H9 (cell line): ENCODE measurements at regions not wholly inside any gene's neighbourhood (a gene's known extent, or its start where the extent isn't known, plus 50 kb on each side); places are given as distances from the start of the nearest gene placed in this dataset.

Source experiments
- DNase-seq: peaks from one replicate; pipeline ENCODE4 v3.0.0-alpha.2; 2017
- H2AFZ ChIP-seq: one replicate; pipeline ENCODE4 v1.6.1; 2013; ENCODE audit warnings: mild to moderate bottlenecking, low read length, control low read depth, moderate library complexity
- H2AK5ac ChIP-seq: 2 replicates; pipeline ENCODE4 v1.6.1; 2013; ENCODE audit warnings: low read length, control low read depth, mixed read lengths; ENCODE audit not compliant: insufficient read length
- H2BK120ac ChIP-seq: one replicate; pipeline ENCODE4 v1.6.1; 2013; ENCODE audit warnings: low read depth, mild to moderate bottlenecking, low read length, control low read depth, inconsistent platforms; ENCODE audit not compliant: poor library complexity, severe bottlenecking
- H2BK12ac ChIP-seq: 2 replicates; pipeline ENCODE4 v1.6.1; 2013; ENCODE audit warnings: low read length, control low read depth, mixed read lengths, low read depth; ENCODE audit not compliant: insufficient read length
- H2BK15ac ChIP-seq: 2 replicates; pipeline ENCODE4 v1.6.1; 2013; ENCODE audit warnings: low read depth, low read length, control low read depth
- H2BK20ac ChIP-seq: one replicate; pipeline ENCODE4 v1.6.1; 2013; ENCODE audit warnings: low read depth, mild to moderate bottlenecking, low read length, control low read depth, inconsistent platforms; ENCODE audit not compliant: poor library complexity, severe bottlenecking
- H2BK5ac ChIP-seq: 2 replicates; pipeline ENCODE4 v1.6.1; 2013; ENCODE audit warnings: low read length, control low read depth, mixed read lengths; ENCODE audit not compliant: insufficient read length
- H3K14ac ChIP-seq: 2 replicates; pipeline ENCODE4 v1.6.1; 2013; ENCODE audit warnings: low read length, control low read depth; ENCODE audit not compliant: insufficient read depth
- H3K18ac ChIP-seq: 2 replicates; pipeline ENCODE4 v1.6.1; 2013; ENCODE audit warnings: low read depth, mild to moderate bottlenecking, mixed read lengths, low read length, control low read depth; ENCODE audit not compliant: insufficient read length
- H3K23ac ChIP-seq: 2 replicates; pipeline ENCODE4 v1.6.1; 2013; ENCODE audit warnings: low read length, control low read depth, mixed read lengths, low read depth; ENCODE audit not compliant: insufficient read length
- H3K23me2 ChIP-seq: 2 replicates; pipeline ENCODE4 v1.6.1; 2013; ENCODE audit warnings: low read depth, mild to moderate bottlenecking, mixed read lengths, low read length, control low read depth; ENCODE audit not compliant: insufficient read length, poor library complexity, severe bottlenecking
- H3K27ac ChIP-seq: 2 replicates; pipeline ENCODE4 v1.5.1; 2013; ENCODE audit warnings: low read length, control low read depth, mixed read lengths, low read depth; ENCODE audit not compliant: insufficient read length
- H3K27me3 ChIP-seq: 2 replicates; pipeline ENCODE4 v1.6.1; 2013; ENCODE audit warnings: low read length, control low read depth, inconsistent platforms; ENCODE audit not compliant: insufficient read depth
- H3K4ac ChIP-seq: 2 replicates; pipeline ENCODE4 v1.6.1; 2013; ENCODE audit warnings: low read depth, mild to moderate bottlenecking, control low read depth, inconsistent platforms, low read length, moderate library complexity
- H3K4me1 ChIP-seq: 2 replicates; pipeline ENCODE4 v1.6.1; 2013; ENCODE audit warnings: low read length, control low read depth, inconsistent platforms; ENCODE audit not compliant: insufficient read depth
- H3K4me2 ChIP-seq: 2 replicates; pipeline ENCODE4 v1.6.1; 2013; ENCODE audit warnings: low read length, control low read depth, mixed read lengths; ENCODE audit not compliant: insufficient read length, insufficient read depth
- H3K56ac ChIP-seq: 2 replicates; pipeline ENCODE4 v1.6.1; 2013; ENCODE audit warnings: low read depth, mild to moderate bottlenecking, mixed read lengths, low read length, control low read depth; ENCODE audit not compliant: insufficient read length
- H3K79me1 ChIP-seq: 2 replicates; pipeline ENCODE4 v1.6.1; 2013; ENCODE audit warnings: low read depth, mild to moderate bottlenecking, moderate library complexity, low read length, control low read depth, inconsistent platforms; ENCODE audit not compliant: insufficient read depth, poor library complexity, severe bottlenecking
- H3K79me2 ChIP-seq: 2 replicates; pipeline ENCODE4 v1.6.1; 2013; ENCODE audit warnings: low read length, control low read depth, inconsistent platforms; ENCODE audit not compliant: insufficient read depth
- H3K9ac ChIP-seq: 2 replicates; pipeline ENCODE4 v1.6.1; 2013; ENCODE audit warnings: low read length, control low read depth, mixed read lengths; ENCODE audit not compliant: insufficient read length; ENCODE audit errors: extremely low read depth
- H3K9me3 ChIP-seq: one replicate; pipeline ENCODE4 v1.6.1; 2013; ENCODE audit warnings: low read depth, low read length, inconsistent platforms; ENCODE audit not compliant: control insufficient read depth
- H3T11ph ChIP-seq: one replicate; pipeline ENCODE4 v1.6.1; 2013; ENCODE audit warnings: mild to moderate bottlenecking, low read length, control low read depth, inconsistent platforms
- H4K20me1 ChIP-seq: one replicate; pipeline ENCODE4 v1.6.1; 2013; ENCODE audit not compliant: control insufficient read depth, insufficient read length, insufficient read depth
- H4K5ac ChIP-seq: 2 replicates; pipeline ENCODE4 v1.6.1; 2013; ENCODE audit warnings: low read depth, mild to moderate bottlenecking, mixed read lengths, low read length, control low read depth; ENCODE audit not compliant: insufficient read length
- H4K8ac ChIP-seq: replicated peaks from 2 replicates; pipeline ENCODE4 v1.6.1; 2013; ENCODE audit warnings: low read length, control low read depth, mixed read lengths, low read depth; ENCODE audit not compliant: insufficient read length
- H4K91ac ChIP-seq: 2 replicates; pipeline ENCODE4 v1.6.1; 2013; ENCODE audit warnings: low read depth, mild to moderate bottlenecking, moderate library complexity, mixed read lengths, low read length, control low read depth; ENCODE audit not compliant: insufficient read length
- H3K27ac Mint-ChIP-seq, 3 experiments: 2 replicates in 2 of 3; 3 replicates in 1 of 3; pipeline ENCODE4 v1.8.0; 2020 to 2021; ENCODE audit warnings: mixed read lengths in 3 of 3, mild to moderate bottlenecking in 1 of 3, moderate library complexity in 1 of 3
- H3K27me3 Mint-ChIP-seq: 2 replicates; pipeline ENCODE4 v1.8.0; 2021; ENCODE audit warnings: low read depth, mild to moderate bottlenecking, moderate library complexity, mixed read lengths
- H3K36me3 Mint-ChIP-seq, 3 experiments: 2 replicates in 2 of 3; 3 replicates in 1 of 3; pipeline ENCODE4 v1.8.0; 2020 to 2021; ENCODE audit warnings: low read depth in 3 of 3, mixed read lengths in 3 of 3; ENCODE audit not compliant: insufficient read depth in 1 of 3
- H3K4me1 Mint-ChIP-seq, 2 experiments: 2 replicates each; pipeline ENCODE4 v1.8.0; 2020; ENCODE audit warnings: mixed read lengths in 2 of 2
- H3K4me3 Mint-ChIP-seq, 2 experiments: 2 replicates in 1 of 2; 3 replicates in 1 of 2; pipeline ENCODE4 v1.8.0; 2020 to 2021; ENCODE audit warnings: mild to moderate bottlenecking in 2 of 2, mixed read lengths in 2 of 2, moderate library complexity in 1 of 2
- H3K9me3 Mint-ChIP-seq, 2 experiments: 2 replicates in 1 of 2; 3 replicates in 1 of 2; pipeline ENCODE4 v1.8.0; 2020; ENCODE audit warnings: mild to moderate bottlenecking in 2 of 2, mixed read lengths in 2 of 2, moderate library complexity in 1 of 2
- WGBS: extraction: QIAGEN DNeasy Blood & Tissue Kit; methylation state at CpG from one replicate; pipeline ENCODE4 v1.1.7; 2013; ENCODE audit warnings: missing lambda C conversion rate, low lambda C conversion rate, mixed read lengths; ENCODE audit not compliant: insufficient read length; ENCODE audit errors: extremely low coverage; 5-methylcytosine and 5-hydroxymethylcytosine counted together
- TF ChIP-seq, protein P1 (sequence below): fragments of 200-600 bp; sonication (generic); conservative IDR thresholded peaks from 3 replicates; pipeline ENCODE4 v1.8.0; 2021; ENCODE audit warnings: antibody characterized with exemption, mild to moderate bottlenecking

DNA sequence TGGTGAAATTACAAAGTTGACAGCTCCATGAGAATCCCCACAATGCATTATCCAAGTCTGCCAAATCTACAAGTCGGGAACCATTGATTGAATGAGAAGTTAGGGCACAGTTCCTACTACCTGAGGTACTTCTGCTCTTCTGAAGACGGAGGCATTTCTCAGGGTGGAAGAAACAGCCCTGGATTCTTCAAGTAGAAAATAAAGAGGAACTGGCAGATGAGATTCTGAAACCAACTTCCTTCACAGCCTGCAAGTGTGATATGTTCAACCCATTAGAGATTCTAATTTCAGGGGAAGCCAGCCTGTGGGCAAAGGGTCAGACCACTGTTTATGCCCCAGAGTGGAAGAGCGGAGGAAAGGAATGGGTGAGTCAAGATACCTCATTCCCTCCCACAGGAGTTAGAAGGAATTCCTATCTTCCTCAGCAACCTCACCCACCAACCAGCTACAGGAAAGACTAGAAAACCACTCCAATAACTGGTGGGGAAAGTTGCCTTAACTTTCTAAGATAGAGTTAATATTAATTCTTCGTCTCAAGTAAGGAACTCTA, 50.5 kb upstream of the BMPER start:
- Histone ChIP-seq H3K4me1 (no peaks in the 10 kb centered on the region), H4K20me1 (no peaks in the 10 kb centered on the region), H3K18ac (no peak overlapping the region), H2BK120ac (no peak overlapping the region), H2AK5ac (no peak overlapping the region), H3K56ac (no peak overlapping the region), H2BK15ac (no peak overlapping the region), H3K4me2 (no peak overlapping the region), H2BK5ac (no peak overlapping the region), H2AFZ (no peak overlapping the region), H3K4ac (no peak overlapping the region), H2BK20ac (no peak overlapping the region), H4K5ac (no peak overlapping the region), H3K79me2 (no peaks in the 10 kb centered on the region), H3K23me2 (no peaks in the 10 kb centered on the region), H3T11ph (no peak overlapping the region), H3K27ac (no peak overlapping the region), H3K14ac (no peak overlapping the region), H3K23ac (no peak overlapping the region), H3K9me3 (no peaks in the 10 kb centered on the region), H3K9ac (no peak overlapping the region), H3K79me1 (no peaks in the 10 kb centered on the region), H3K27me3 (no peaks in the 10 kb centered on the region), H4K91ac (no peak overlapping the region), H4K8ac (no peak overlapping the region), H2BK12ac (no peak overlapping the region)
- no peak overlapping the region for H3K4me3 Mint-ChIP-seq
- TF ChIP-seq, protein P1, sequence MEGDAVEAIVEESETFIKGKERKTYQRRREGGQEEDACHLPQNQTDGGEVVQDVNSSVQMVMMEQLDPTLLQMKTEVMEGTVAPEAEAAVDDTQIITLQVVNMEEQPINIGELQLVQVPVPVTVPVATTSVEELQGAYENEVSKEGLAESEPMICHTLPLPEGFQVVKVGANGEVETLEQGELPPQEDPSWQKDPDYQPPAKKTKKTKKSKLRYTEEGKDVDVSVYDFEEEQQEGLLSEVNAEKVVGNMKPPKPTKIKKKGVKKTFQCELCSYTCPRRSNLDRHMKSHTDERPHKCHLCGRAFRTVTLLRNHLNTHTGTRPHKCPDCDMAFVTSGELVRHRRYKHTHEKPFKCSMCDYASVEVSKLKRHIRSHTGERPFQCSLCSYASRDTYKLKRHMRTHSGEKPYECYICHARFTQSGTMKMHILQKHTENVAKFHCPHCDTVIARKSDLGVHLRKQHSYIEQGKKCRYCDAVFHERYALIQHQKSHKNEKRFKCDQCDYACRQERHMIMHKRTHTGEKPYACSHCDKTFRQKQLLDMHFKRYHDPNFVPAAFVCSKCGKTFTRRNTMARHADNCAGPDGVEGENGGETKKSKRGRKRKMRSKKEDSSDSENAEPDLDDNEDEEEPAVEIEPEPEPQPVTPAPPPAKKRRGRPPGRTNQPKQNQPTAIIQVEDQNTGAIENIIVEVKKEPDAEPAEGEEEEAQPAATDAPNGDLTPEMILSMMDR: no peak
- WGBS: no CpG with 5 or more reads among the region's 4 CpGs
- no peaks in the 10 kb centered on the region for H3K36me3 Mint-ChIP-seq
- no peaks in the 10 kb centered on the region for H3K27me3 Mint-ChIP-seq
- no peak for DNase-seq
- H3K27ac Mint-ChIP-seq: no peak overlapping the region
- peaks cover 0 to 4% of the 10 kb centered on the region in 2 experiments; a peak in 2 of 5 replicates for H3K9me3 Mint-ChIP-seq
- peaks cover 0 to 3% of the 10 kb centered on the region in 2 experiments; a peak in 2 of 4 replicates for H3K4me1 Mint-ChIP-seq
